ENCODE measurements at regions not wholly inside any gene's neighbourhood (a gene's known extent, or its start where the extent isn't known, plus 50 kb on each side); places are given as distances from the start of the nearest gene placed in this dataset.

DNA sequence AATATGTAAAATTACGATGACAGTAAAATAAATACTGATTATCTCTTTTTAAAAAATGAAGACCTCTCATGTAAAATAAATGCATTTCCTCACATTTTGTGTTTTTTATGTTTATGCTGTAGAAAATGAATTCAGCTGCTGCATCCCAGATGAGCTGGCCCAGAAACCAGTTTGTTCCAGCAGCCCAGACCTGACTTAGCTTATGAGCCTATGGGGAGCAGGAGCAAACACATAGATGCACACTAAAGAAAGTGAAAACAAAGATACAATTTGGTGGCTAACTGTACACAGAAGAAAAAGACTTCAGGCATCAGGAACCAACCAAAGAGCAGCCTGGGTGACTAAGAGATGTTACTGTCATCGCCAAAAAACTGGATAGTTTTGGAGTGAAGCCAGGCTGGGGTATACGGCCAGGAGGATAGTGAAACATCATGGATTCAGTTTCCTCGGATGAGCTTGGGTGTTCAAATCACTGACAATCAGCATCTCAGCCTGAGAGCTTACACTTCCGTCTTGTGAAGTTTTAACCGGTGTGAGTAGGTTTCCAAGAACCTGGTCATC lies 113.9 kb upstream of the BACE2 start:
- H3K4me3 ChIP-seq (ENCODE audit: low read depth, low read length): no peak overlapping the region
- no peaks in the 10 kb centered on the region for H3K27me3 ChIP-seq (ENCODE audit: control insufficient read depth, insufficient read depth, low read length)
- ChIA-PET CTCF (no interaction called here), POLR2A (no interaction called here)
- TF ChIP-seq, protein P1, sequence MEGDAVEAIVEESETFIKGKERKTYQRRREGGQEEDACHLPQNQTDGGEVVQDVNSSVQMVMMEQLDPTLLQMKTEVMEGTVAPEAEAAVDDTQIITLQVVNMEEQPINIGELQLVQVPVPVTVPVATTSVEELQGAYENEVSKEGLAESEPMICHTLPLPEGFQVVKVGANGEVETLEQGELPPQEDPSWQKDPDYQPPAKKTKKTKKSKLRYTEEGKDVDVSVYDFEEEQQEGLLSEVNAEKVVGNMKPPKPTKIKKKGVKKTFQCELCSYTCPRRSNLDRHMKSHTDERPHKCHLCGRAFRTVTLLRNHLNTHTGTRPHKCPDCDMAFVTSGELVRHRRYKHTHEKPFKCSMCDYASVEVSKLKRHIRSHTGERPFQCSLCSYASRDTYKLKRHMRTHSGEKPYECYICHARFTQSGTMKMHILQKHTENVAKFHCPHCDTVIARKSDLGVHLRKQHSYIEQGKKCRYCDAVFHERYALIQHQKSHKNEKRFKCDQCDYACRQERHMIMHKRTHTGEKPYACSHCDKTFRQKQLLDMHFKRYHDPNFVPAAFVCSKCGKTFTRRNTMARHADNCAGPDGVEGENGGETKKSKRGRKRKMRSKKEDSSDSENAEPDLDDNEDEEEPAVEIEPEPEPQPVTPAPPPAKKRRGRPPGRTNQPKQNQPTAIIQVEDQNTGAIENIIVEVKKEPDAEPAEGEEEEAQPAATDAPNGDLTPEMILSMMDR (IDR thresholded peaks at IDR 0.05; ENCODE audit: low read depth, low read length): no peak
- no peak overlapping the region for H3K27ac ChIP-seq (ENCODE audit: low read depth, low read length)
- H3K9me3 ChIP-seq (ENCODE audit: control insufficient read depth, insufficient read depth, low read length): peaks cover 20% of the 10 kb centered on the region
- no peak for DNase-seq (ENCODE audit: low read depth, low spot score)

GRCh38 chr21:41055266-41055665 lies 112.7 kb upstream of the BACE2 start:
- Histone ChIP-seq H3K27ac (ENCODE audit: low read depth, low read length) (no peak overlapping the region), H3K4me3 (ENCODE audit: low read depth, low read length) (no peak overlapping the region), H3K9me3 (ENCODE audit: control insufficient read depth, insufficient read depth, low read length) (peaks cover 21% of the 10 kb centered on the region), H3K27me3 (ENCODE audit: control insufficient read depth, insufficient read depth, low read length) (no peaks in the 10 kb centered on the region)
- ChIA-PET CTCF (no interaction called here), POLR2A (no interaction called here)
- no peak for DNase-seq (ENCODE audit: low read depth, low spot score)
- TF ChIP-seq, protein P1 (IDR thresholded peaks at IDR 0.05; ENCODE audit: low read depth, low read length): no peak

- CTCF ChIA-PET: no interaction called here
- POLR2A ChIA-PET: no interaction called here
- TF ChIP-seq, protein P1 (IDR thresholded peaks at IDR 0.05; ENCODE audit: low read depth, low read length): no peak
Measured at GRCh38 chr21:41059871-41060270, 108.1 kb upstream of the BACE2 start.

GRCh38 chr21:41061701-41062100 lies 106.3 kb upstream of the BACE2 start:
- ChIA-PET POLR2A (no interaction called here), CTCF (no interaction called here)
- DNase-seq (ENCODE audit: low read depth, low spot score): no peak

More at GRCh38 chr21:41059871-41060270, 108.1 kb upstream of the BACE2 start:
- no peak overlapping the region for H3K27ac ChIP-seq (ENCODE audit: low read depth, low read length)
- H3K27me3 ChIP-seq (ENCODE audit: control insufficient read depth, insufficient read depth, low read length): no peaks in the 10 kb centered on the region
- DNase-seq (ENCODE audit: low read depth, low spot score): no peak
- H3K9me3 ChIP-seq (ENCODE audit: control insufficient read depth, insufficient read depth, low read length): peaks cover 20% of the 10 kb centered on the region
- H3K4me3 ChIP-seq (ENCODE audit: low read depth, low read length): no peak overlapping the region

DNA sequence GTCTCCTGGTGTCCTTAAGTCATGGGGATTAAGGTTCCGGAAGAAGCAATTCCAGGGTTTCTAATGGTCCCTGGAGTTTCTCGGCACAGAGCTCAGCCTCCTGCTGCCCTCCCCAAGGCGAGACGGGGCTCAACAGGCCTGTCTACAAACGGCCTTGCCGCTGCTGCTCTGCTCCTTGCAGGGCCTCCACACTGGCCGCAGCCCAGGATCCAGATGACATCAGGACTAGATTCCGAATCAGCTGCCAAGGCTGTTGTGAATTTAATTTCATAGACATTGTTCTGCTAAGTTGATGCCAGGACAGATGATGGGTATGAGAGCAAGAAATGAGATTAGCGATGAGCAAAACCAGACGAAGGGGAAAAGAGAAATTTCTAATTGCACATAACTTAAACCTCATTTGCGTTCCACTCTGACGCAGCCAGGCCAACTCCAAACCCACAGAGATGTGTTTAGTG lies 103.6 kb upstream of the BACE2 start:
- CTCF ChIA-PET: interaction anchor here (0.6 kb wide), 1 partner anchor 1277 kb away, joined by 4 read pairs; no protein-coding TSS in a partner anchor
- Histone ChIP-seq H3K4me3 (ENCODE audit: low read depth, low read length) (no peak overlapping the region), H3K27ac (ENCODE audit: low read depth, low read length) (no peak overlapping the region), H3K9me3 (ENCODE audit: control insufficient read depth, insufficient read depth, low read length) (peaks cover 10% of the 10 kb centered on the region), H3K27me3 (ENCODE audit: control insufficient read depth, insufficient read depth, low read length) (no peaks in the 10 kb centered on the region)
- no peak for DNase-seq (ENCODE audit: low read depth, low spot score)
- TF ChIP-seq, protein P1 (IDR thresholded peaks at IDR 0.05; ENCODE audit: low read depth, low read length): no peak
- POLR2A ChIA-PET: no interaction called here

More at GRCh38 chr21:41061701-41062100, 106.3 kb upstream of the BACE2 start:
- Histone ChIP-seq H3K9me3 (ENCODE audit: control insufficient read depth, insufficient read depth, low read length) (peaks cover 16% of the 10 kb centered on the region), H3K27me3 (ENCODE audit: control insufficient read depth, insufficient read depth, low read length) (no peaks in the 10 kb centered on the region), H3K27ac (ENCODE audit: low read depth, low read length) (no peak overlapping the region), H3K4me3 (ENCODE audit: low read depth, low read length) (no peak overlapping the region)
- TF ChIP-seq, protein P1 (IDR thresholded peaks at IDR 0.05; ENCODE audit: low read depth, low read length): no peak
